SH-SY5Y (cell line): ENCODE measurements at regions not wholly inside any gene's neighbourhood (a gene's known extent, or its start where the extent isn't known, plus 50 kb on each side); places are given as distances from the start of the nearest gene placed in this dataset.

ENCODE experiments used
- GATA2 ChIP-seq: IDR thresholded peaks from 2 replicates; pipeline ENCODE4 v1.6.1; 2011; ENCODE audit warnings: mild to moderate bottlenecking, low read depth, low read length
- GATA3 ChIP-seq: IDR thresholded peaks from 2 replicates; pipeline ENCODE4 v1.6.1; 2011; ENCODE audit warnings: low read depth, mild to moderate bottlenecking, low read length, moderate library complexity

DNA sequence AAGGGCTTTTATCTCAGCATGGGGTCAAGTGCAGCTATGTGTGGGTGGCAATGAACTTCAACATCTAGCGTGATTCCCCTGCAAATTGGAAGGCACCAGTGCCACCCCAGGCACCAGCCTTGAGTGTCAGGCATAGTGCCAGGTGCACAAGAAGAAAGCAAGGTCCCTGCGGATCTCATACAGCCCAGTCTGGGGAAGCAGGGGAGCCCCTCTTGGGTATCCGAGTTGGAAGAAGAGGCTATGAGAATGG is 269.0 kb downstream of the RPS24 start:
- TF ChIP-seq GATA2, result no peak
- TF ChIP-seq GATA3, result no peak

GRCh38 chr10:78302989-78303854 is 269.6 kb downstream of the RPS24 start:
- TF ChIP-seq GATA2, result peak; percentile 42; the same call in 1 of the 2 replicates
- no peak for TF ChIP-seq GATA3

DNA sequence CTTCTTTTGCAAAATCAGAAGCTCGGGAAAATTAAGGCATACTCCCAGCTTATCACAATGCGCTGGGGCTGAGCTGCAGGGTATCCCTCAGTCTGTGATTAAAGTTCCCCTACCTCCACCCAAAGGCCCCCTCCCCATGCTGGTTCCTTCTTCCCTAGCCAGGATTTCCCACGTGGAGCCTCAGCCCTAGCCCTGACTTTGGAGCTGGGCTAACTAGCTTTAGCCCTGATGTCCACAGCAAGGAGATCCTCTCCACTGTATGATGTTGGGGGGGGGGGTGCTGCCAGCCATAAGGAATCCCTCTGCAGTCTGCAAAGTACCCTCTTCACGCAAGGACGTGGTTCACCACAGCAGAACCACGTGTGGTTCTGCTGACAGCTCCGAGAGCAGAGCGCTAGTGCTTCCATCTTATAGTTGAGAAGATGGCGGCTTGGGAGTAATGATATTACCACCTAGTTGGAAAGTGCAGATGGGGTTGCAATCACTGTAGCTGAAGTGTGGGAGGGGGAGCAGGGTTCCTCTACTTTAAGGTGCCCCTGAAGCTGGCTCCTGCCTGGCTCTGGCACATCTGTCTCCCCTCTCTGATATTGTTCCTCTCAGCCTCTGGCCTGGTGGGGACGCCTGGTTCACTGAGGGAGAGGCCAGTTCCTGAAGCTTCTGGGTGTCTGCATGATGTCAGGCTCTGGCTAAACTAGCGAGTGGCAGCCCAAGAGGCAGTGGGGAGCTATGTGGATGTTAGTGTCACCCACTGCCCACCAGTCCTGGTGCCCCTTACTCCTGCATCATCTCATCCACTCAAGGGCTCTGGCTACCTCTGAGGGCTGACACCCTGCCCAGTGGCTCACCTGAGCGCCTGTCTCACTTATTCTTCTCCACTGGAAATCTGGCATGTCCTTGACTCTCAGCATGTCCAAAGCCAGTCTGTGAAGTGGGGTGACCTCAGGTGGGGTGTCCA is 270.7 kb downstream of the RPS24 start:
- TF ChIP-seq GATA3 (no peak), GATA2 (no peak)

GRCh38 chr10:78305311-78305710 is 271.6 kb downstream of the RPS24 start:
- no peak for TF ChIP-seq GATA3
- TF ChIP-seq GATA2, result no peak

DNA sequence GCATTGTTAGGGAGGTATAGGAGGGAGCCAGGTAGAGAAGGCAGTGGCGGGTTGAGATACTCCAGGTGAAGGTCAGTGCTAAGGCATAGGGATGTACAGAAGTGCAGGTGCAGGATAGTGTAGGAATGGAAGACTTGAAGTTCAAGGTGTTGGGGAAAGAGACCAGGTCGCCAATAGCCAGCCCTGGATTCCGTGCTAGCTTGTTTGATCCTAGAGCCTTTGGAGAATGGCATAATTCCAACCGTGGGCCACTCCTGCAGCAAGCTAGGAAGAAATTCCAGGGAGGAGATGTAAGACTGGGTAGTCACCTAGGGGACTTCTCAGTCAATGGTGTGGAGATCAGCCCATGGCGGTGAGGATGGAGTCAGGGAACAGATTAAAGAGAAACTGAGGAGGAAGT is 272.7 kb downstream of the RPS24 start:
- TF ChIP-seq GATA3 (no peak), GATA2 (no peak)

DNA sequence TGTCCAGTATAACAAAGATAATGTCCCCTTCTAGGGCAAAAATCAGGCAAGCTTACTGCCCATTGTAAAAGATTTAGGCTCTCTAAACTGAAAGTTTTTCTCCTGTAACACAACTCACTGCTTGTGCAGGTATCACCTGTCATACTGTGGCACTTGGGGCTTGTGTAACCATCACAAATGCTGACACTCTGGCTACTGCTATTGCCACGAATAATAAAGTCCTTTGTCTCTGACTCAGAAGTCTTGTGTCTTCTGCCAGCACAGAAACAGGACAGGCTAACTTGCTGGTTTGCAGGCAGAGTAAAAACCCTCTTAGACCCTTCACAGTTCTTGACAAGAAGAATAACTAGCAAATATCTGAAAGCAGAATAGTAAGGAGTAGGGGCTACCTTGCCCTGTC is 273.9 kb downstream of the RPS24 start:
- no peak for TF ChIP-seq GATA3
- TF ChIP-seq GATA2, result no peak

DNA sequence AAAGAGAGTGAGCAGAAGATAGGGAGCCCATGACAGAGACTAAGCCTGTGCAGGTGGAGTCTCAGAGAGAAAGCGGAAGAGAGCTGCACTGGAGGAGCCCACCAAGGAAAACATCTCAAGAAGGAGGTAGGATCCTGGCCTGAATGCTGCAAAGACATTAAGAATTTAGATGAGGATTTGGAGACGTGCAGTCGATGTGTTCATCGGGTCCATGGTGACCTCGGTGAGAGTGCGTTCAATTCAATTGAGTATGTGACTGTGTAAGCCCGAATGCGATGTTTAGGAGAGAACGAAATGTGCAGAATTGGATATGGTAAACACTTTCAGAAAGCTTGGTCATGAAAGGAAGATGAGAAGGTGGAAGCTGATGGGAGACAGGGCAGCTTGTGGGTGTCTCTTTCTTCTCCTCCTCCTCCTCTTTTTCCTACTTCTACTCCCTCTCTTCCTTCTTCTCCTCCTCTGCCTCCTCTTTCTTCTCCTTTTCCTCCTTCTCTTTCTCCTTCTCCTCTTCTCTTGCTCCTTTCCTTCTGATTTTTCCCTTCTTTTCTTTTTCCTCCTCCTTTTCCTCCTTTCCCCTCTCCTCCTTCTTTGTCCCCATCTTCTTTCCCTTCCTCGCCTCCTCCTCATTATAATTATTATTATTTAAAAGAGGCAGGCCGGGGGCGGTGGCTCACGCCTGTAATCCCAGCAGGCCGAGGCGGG is 276.0 kb downstream of the RPS24 start:
- TF ChIP-seq GATA2 (no peak), GATA3 (no peak)

DNA sequence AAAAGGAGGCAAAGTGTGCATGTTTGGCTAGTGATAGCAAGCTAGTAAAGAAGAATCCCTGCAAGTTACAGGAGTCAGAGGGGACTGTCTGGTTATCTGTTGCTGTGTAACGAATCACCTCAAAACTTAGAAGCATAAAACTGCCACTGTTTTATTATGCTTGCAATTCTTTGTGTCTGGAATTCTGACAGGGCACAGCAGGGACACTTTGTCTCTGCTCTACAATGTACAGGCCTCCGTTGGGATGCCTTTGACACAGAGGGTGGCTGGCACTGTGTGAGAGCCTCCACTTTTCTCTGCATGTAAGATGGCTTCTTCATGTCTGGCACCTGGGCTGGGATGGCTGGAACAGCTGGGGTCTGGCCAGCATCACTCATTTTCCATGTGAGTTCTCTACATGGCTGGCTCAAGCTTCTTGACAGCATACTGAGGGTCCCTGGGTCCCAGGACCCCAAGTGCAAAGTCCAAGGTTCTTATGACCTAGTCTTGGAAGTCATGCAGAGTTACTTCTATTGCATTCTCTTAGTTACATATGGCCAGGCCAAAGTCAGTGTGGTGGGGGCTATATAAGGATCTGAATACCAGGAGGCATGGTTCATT is 276.9 kb downstream of the RPS24 start:
- TF ChIP-seq GATA2 (no peak), GATA3 (no peak)

DNA sequence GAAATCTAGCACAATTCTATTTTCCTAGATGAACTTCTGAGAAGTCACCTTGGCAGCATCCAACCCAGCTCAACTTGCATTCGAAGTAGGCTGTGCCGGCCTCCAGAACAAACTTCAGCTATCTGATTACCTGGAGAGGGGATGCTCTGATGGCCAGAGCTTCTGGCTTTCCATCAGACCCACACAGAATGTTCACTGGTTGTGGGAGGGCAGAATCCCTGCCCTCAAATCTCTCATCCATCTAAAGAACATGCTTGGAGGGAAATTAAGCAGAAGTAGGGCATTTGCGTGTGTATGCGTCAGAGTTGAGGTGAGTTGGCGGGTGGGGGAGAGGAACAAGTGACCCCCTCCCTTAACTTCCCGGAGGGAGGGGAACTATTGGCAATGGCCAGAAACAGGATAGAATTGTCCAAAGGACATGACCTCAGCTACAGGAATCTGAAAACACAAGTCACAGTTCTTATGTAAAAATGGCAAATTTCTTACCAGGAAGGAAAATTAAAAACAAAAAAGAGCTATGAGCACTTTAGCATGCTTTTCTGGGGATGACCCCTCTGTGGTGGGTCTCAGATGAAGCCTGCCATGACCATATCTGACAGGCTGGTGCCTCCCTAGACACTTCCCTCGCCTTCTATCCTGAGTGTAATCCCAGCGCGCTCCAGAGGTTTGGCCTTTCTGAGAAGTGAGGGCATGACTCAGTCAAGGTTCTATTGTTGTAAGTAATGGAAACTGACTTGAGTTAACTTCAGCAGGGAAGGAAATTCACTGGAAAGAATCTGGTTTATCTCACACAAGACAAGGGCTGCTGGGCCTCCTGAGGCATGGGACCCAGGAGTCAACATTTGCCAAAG is 278.8 kb downstream of the RPS24 start:
- TF ChIP-seq GATA3 (no peak), GATA2 (no peak)

- TF ChIP-seq GATA3 (no peak), GATA2 (no peak)
Measured at GRCh38 chr10:78313048-78313381, 279.4 kb downstream of the RPS24 start.

DNA sequence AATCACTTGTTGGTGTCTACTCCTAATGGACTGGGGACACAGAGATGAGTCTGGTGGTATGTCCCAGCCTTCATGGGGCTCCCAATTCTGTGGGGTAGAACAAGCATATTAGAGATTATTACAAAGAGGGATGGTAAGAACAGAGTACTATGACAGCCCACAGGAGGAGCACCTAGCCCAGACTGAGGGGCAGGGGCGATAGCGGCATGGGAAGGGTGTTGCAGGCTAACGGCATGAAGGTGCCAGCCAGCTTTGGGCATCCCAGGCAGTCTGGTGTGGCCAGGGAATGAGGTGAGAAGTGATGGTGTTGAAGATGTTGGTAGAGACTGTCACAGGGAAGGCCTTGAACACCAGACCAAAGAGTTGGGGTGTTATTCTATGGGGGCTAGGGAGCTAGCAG is 280.0 kb downstream of the RPS24 start:
- no peak for TF ChIP-seq GATA3
- TF ChIP-seq GATA2, result no peak

DNA sequence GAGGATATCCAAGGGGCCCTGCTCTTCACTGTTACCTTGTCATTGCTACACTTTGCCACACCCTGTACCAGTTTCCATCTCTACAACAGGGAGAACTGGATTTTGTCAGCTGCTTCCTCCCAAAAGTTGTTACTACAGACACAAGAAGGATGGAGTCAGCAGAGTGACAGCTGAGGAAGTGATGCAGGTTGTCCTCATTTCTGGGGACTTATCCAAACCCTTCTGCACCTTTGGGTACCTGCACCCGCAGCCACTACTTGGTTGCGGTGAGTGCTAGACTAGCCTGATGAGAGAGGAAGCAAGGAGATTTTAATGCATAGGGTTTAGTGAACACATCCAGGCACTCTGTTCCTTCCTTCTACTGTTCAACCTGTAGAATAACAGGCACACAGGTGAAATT is 281.0 kb downstream of the RPS24 start:
- TF ChIP-seq GATA3, result no peak
- TF ChIP-seq GATA2, result no peak

- TF ChIP-seq GATA2, result no peak
- TF ChIP-seq GATA3, result no peak
Measured at GRCh38 chr10:78316451-78316931, 282.8 kb downstream of the RPS24 start.
